IMR-90 (cell line): ENCODE measurements at regions not wholly inside any gene's neighbourhood (a gene's known extent, or its start where the extent isn't known, plus 50 kb on each side); places are given as distances from the start of the nearest gene placed in this dataset.

Experiments used
- ATAC-seq: fragments of 200-7000 bp; cut with Tn5 transposase; 2 replicates; pipeline ENCODE4 v1.9.1; 2020; ENCODE audit warnings: low read depth, mild to moderate bottlenecking, moderate library complexity
- BruUV-seq: library from RNA; stranded (reverse); fragments of 400-500 nt; replicated peaks from 2 replicates; lab custom pipeline; 2021; lab: Mats Ljungman, UMichigan
- CTCF ChIA-PET: fragments of 300-600 bp; formaldehyde crosslinking; extraction: SDS; loops from one replicate; lab custom pipeline; 2021; ENCODE audit warnings: antibody characterized with exemption; lab: Yijun Ruan, JAX
- POLR2A ChIA-PET: fragments of 300-600 bp; sonication (Branson Sonifier 250); formaldehyde crosslinking; loops from one replicate; lab custom pipeline; 2022; ENCODE audit warnings: antibody characterized with exemption; ENCODE audit not compliant: unreplicated experiment; lab: Charles Lee
- DNase-seq: peaks from one replicate; pipeline ENCODE4 v3.0.0; 2013
- H2AFZ ChIP-seq: replicated peaks from 2 replicates; pipeline ENCODE3; 2013; ENCODE audit warnings: low read length, mild to moderate bottlenecking; ENCODE audit not compliant: poor library complexity
- H2AK5ac ChIP-seq: 2 replicates; pipeline ENCODE4 v1.6.1; 2013; ENCODE audit warnings: low read depth, low read length, inconsistent platforms
- H2AK9ac ChIP-seq: replicated peaks from 2 replicates; pipeline ENCODE3; 2013; ENCODE audit warnings: mild to moderate bottlenecking, low read depth, low read length, moderate library complexity; ENCODE audit not compliant: poor library complexity
- H2BK120ac ChIP-seq: 2 replicates; pipeline ENCODE4 v1.6.1; 2013; ENCODE audit warnings: low read depth, low read length, inconsistent platforms
- H2BK15ac ChIP-seq: 3 replicates; pipeline ENCODE4 v1.6.1; 2013; ENCODE audit warnings: low read depth, low read length, inconsistent platforms
- H2BK20ac ChIP-seq: 2 replicates; pipeline ENCODE4 v1.6.1; 2013; ENCODE audit warnings: low read depth, mild to moderate bottlenecking, inconsistent platforms, low read length, moderate library complexity
- H2BK5ac ChIP-seq: 2 replicates; pipeline ENCODE4 v1.6.1; 2013; ENCODE audit warnings: mild to moderate bottlenecking, low read depth, low read length, inconsistent platforms; ENCODE audit not compliant: poor library complexity, severe bottlenecking
- H3K14ac ChIP-seq: replicated peaks from 2 replicates; pipeline ENCODE4 v1.6.1; 2013; ENCODE audit warnings: low read depth, low read length, inconsistent platforms
- H3K18ac ChIP-seq: 2 replicates; pipeline ENCODE4 v1.6.1; 2013; ENCODE audit warnings: low read depth, low read length, control low read depth
- H3K23ac ChIP-seq: 2 replicates; pipeline ENCODE4 v1.6.1; 2013; ENCODE audit warnings: low read depth, low read length, inconsistent platforms
- H3K27ac ChIP-seq: 2 replicates; pipeline ENCODE4 v1.5.1; 2013; ENCODE audit warnings: mild to moderate bottlenecking, control low read depth, low read length; ENCODE audit not compliant: insufficient read depth
- H3K27me3 ChIP-seq: 2 replicates; pipeline ENCODE4 v1.6.1; 2013; ENCODE audit warnings: low read length; ENCODE audit not compliant: control insufficient read depth, insufficient read depth
- H3K36me3 ChIP-seq: 2 replicates; pipeline ENCODE4 v1.6.1; 2013; ENCODE audit warnings: low read length, mixed read lengths; ENCODE audit not compliant: control insufficient read depth, insufficient read depth
- H3K4ac ChIP-seq: 2 replicates; pipeline ENCODE4 v1.6.1; 2013; ENCODE audit warnings: low read depth, low read length, inconsistent platforms
- H3K4me1 ChIP-seq: 2 replicates; pipeline ENCODE4 v1.6.1; 2013; ENCODE audit warnings: low read length, mixed read lengths; ENCODE audit not compliant: control insufficient read depth, insufficient read depth
- H3K4me2 ChIP-seq: 2 replicates; pipeline ENCODE4 v1.6.1; 2013; ENCODE audit warnings: low read depth, mild to moderate bottlenecking, control low read depth, low read length, moderate library complexity
- H3K4me3 ChIP-seq: 2 replicates; pipeline ENCODE4 v1.5.1; 2013; ENCODE audit warnings: low read depth, mild to moderate bottlenecking, control low read depth, low read length, moderate library complexity; ENCODE audit not compliant: insufficient read depth
- H3K56ac ChIP-seq: 2 replicates; pipeline ENCODE4 v1.6.1; 2013; ENCODE audit warnings: low read length, inconsistent platforms; ENCODE audit not compliant: insufficient read depth; ENCODE audit errors: extremely low read depth
- H3K79me1 ChIP-seq, 2 experiments: 2 replicates each; pipeline ENCODE4 v1.6.1; 2013; ENCODE audit warnings: low read length in 2 of 2, inconsistent platforms in 1 of 2, low read depth in 1 of 2
- H3K9ac ChIP-seq: 2 replicates; pipeline ENCODE4 v1.6.1; 2013; ENCODE audit warnings: low read depth, low read length, control low read depth
- H3K9me1 ChIP-seq: 2 replicates; pipeline ENCODE4 v1.6.1; 2013; ENCODE audit warnings: low read length, inconsistent platforms; ENCODE audit not compliant: insufficient read depth
- H3K9me3 ChIP-seq: 2 replicates; pipeline ENCODE4 v1.6.1; 2013; ENCODE audit warnings: low read length; ENCODE audit not compliant: control insufficient read depth, insufficient read depth
- H4K20me1 ChIP-seq: 2 replicates; pipeline ENCODE4 v1.6.1; 2013; ENCODE audit warnings: low read length, inconsistent platforms; ENCODE audit not compliant: insufficient read depth
- H4K5ac ChIP-seq: 2 replicates; pipeline ENCODE4 v1.6.1; 2013; ENCODE audit warnings: mild to moderate bottlenecking, low read depth, low read length, control low read depth
- H4K8ac ChIP-seq, 2 experiments: 2 replicates each; pipeline ENCODE4 v1.6.1; 2013; ENCODE audit warnings: low read depth in 2 of 2, low read length in 2 of 2, control low read depth in 1 of 2, inconsistent platforms in 1 of 2
- H4K91ac ChIP-seq: 2 replicates; pipeline ENCODE4 v1.6.1; 2013; ENCODE audit warnings: low read depth, low read length, inconsistent platforms; ENCODE audit not compliant: insufficient read depth
- BHLHE40 ChIP-seq: fragments of 150-350 bp; IDR thresholded peaks from 2 replicates; pipeline ENCODE4 v1.6.1; 2016; ENCODE audit warnings: mild to moderate bottlenecking, low read depth, low read length
- CEBPB ChIP-seq: IDR thresholded peaks from 2 replicates; pipeline ENCODE4 v1.6.1; 2012; ENCODE audit warnings: low read depth, low read length, improper control_type of control experiment
- CHD1 ChIP-seq: IDR thresholded peaks from 2 replicates; pipeline ENCODE4 v1.6.1; 2012; ENCODE audit warnings: low read depth, low read length, improper control_type of control experiment
- CTCF ChIP-seq: conservative IDR thresholded peaks from 2 replicates; pipeline ENCODE4 v1.5.1; 2012; ENCODE audit warnings: mild to moderate bottlenecking, low read depth, low read length, improper control_type of control experiment
- FOS ChIP-seq: fragments of 150-350 bp; IDR thresholded peaks from 2 replicates; pipeline ENCODE4 v1.6.1; 2016; ENCODE audit warnings: low read depth, low read length
- MAZ ChIP-seq: IDR thresholded peaks from 2 replicates; pipeline ENCODE4 v1.6.1; 2012; ENCODE audit warnings: low read depth, mild to moderate bottlenecking, low read length, improper control_type of control experiment, moderate library complexity, borderline replicate concordance
- MXI1 ChIP-seq: IDR thresholded peaks from 2 replicates; pipeline ENCODE4 v1.6.1; 2012; ENCODE audit warnings: low read depth, mild to moderate bottlenecking, low read length, moderate library complexity, borderline replicate concordance
- NFE2L2 ChIP-seq: fragments of 150-350 bp; IDR thresholded peaks from 2 replicates; pipeline ENCODE4 v1.6.1; 2016; ENCODE audit warnings: low read depth, mild to moderate bottlenecking, low read length
- POLR2A ChIP-seq: IDR thresholded peaks from 2 replicates; pipeline ENCODE4 v1.6.1; 2012; ENCODE audit warnings: mild to moderate bottlenecking, low read depth, low read length
- RAD21 ChIP-seq: IDR thresholded peaks from 2 replicates; pipeline ENCODE4 v1.6.1; 2012; ENCODE audit warnings: low read length, improper control_type of control experiment
- RCOR1 ChIP-seq: IDR thresholded peaks from 2 replicates; pipeline ENCODE4 v1.6.1; 2012; ENCODE audit warnings: mild to moderate bottlenecking, low read length, improper control_type of control experiment; ENCODE audit not compliant: insufficient replicate concordance
- RFX5 ChIP-seq: IDR thresholded peaks from 2 replicates; pipeline ENCODE4 v1.8.0; 2012; ENCODE audit warnings: low read depth, mild to moderate bottlenecking, low read length, moderate library complexity
- SMC3 ChIP-seq: fragments of 150-350 bp; IDR thresholded peaks from 2 replicates; pipeline ENCODE4 v1.6.1; 2016; ENCODE audit warnings: low read depth, mild to moderate bottlenecking, antibody characterized with exemption, low read length, moderate library complexity
- WGBS, 2 experiments: methylation state at CpG; one replicate each; pipeline versions ENCODE4 v1.1.5 to v1.1.7; 2013; ENCODE audit warnings: missing lambda C conversion rate in 2 of 2; ENCODE audit not compliant: insufficient read length in 1 of 2; ENCODE audit errors: extremely low coverage in 2 of 2; 5-methylcytosine and 5-hydroxymethylcytosine counted together
- dilution Hi-C: fragments of 300-500 bp; cut with HindIII; formaldehyde crosslinking; loops from one replicate; pipeline ENCODE4 v1.14.3; 2018; ENCODE audit warnings: low sequenced_read_pairs; ENCODE audit not compliant: unreplicated experiment
- in situ Hi-C: fragments of 300-500 bp; cut with MboI; formaldehyde crosslinking; loops from 3 replicates; pipeline ENCODE4 v1.14.3; 2019; ENCODE audit warnings: low sequenced_read_pairs, inconsistent platforms, mixed read lengths
- intact Hi-C: fragments of 100-400 bp; cut with micrococcal nuclease; formaldehyde crosslinking; loops from 2 replicates; pipeline ENCODE4 v1.10.0; 2022
- TF ChIP-seq, protein P1 (sequence below): fragments of 150-350 bp; IDR thresholded peaks from 2 replicates; pipeline ENCODE4 v1.6.1; 2017; ENCODE audit warnings: mild to moderate bottlenecking, antibody characterized with exemption, low read length, low read depth
- TF ChIP-seq, protein P2 (sequence below): fragments of 150-350 bp; IDR thresholded peaks from 2 replicates; pipeline ENCODE4 v1.6.1; 2016; ENCODE audit warnings: low read depth, mild to moderate bottlenecking, low read length, moderate library complexity, borderline replicate concordance

DNA sequence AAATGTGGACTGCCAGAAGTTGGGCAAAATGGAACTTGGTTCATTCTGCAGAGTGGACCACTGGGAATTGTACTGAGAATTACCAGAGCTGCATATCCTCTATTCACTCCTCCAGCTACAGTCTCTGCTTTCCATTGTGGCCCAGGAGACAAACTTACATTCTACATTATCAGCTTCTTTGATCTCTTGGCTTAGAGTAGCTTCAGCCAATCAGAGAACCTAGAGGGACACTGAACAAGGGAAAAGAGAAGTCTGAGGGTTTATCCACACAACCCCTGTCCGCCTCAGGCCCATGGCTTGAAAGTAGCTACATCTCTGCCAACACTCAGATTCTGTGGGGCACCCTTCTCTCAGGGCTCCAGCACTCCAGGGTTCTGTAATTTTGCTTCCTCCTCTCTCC is 251.1 kb downstream of the TRIB2 start:
- BruUV-seq, result no TSS peak
- CTCF ChIA-PET, result interaction anchor here (0.6 to 1.9 kb wide), 2 partner anchors 21 to 40 kb away, joined by 3 to 4 read pairs; no protein-coding TSS in a partner anchor
- H2BK5ac ChIP-seq, result no peak overlapping the region
- H3K27ac ChIP-seq, result no peak overlapping the region
- no peak overlapping the region for H3K4me2 ChIP-seq
- H3K23ac ChIP-seq, result no peak overlapping the region
- no peaks in the 10 kb centered on the region; the same call in 1 of the 2 replicates for H3K9me1 ChIP-seq
- no peak overlapping the region for H3K4me3 ChIP-seq
- no peak overlapping the region for H2BK15ac ChIP-seq
- H2AFZ ChIP-seq, result no peak overlapping the region
- no peak overlapping the region for H2BK20ac ChIP-seq
- no peak overlapping the region for H2BK120ac ChIP-seq
- H3K9me3 ChIP-seq, result no peaks in the 10 kb centered on the region
- H2AK5ac ChIP-seq, result no peak overlapping the region
- no peak overlapping the region for H3K14ac ChIP-seq
- H2AK9ac ChIP-seq, result no peak overlapping the region
- intact Hi-C loops, result no loop called here
- DNase-seq (no peak), ATAC-seq (no peak)
- no peak overlapping the region for H3K56ac ChIP-seq
- no peak overlapping the region for H4K5ac ChIP-seq
- no peak overlapping the region for H3K9ac ChIP-seq
- in situ Hi-C loops, result no loop called here
- POLR2A ChIA-PET, result no interaction called here
- TF ChIP-seq CTCF, result no peak
- no peak for TF ChIP-seq CEBPB
- TF ChIP-seq NFE2L2, result no peak
- TF ChIP-seq, protein P1, sequence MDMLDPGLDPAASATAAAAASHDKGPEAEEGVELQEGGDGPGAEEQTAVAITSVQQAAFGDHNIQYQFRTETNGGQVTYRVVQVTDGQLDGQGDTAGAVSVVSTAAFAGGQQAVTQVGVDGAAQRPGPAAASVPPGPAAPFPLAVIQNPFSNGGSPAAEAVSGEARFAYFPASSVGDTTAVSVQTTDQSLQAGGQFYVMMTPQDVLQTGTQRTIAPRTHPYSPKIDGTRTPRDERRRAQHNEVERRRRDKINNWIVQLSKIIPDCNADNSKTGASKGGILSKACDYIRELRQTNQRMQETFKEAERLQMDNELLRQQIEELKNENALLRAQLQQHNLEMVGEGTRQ, result no peak
- no peak for TF ChIP-seq POLR2A
- no peak for TF ChIP-seq BHLHE40
- no peak for TF ChIP-seq CHD1
- TF ChIP-seq, protein P2, sequence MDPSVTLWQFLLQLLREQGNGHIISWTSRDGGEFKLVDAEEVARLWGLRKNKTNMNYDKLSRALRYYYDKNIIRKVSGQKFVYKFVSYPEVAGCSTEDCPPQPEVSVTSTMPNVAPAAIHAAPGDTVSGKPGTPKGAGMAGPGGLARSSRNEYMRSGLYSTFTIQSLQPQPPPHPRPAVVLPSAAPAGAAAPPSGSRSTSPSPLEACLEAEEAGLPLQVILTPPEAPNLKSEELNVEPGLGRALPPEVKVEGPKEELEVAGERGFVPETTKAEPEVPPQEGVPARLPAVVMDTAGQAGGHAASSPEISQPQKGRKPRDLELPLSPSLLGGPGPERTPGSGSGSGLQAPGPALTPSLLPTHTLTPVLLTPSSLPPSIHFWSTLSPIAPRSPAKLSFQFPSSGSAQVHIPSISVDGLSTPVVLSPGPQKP, result no peak
- no peak for TF ChIP-seq FOS
- no peak for TF ChIP-seq MAZ
- no peak for TF ChIP-seq RFX5
- TF ChIP-seq RCOR1, result no peak
- TF ChIP-seq SMC3, result no peak
- TF ChIP-seq MXI1, result no peak
- TF ChIP-seq RAD21, result no peak
- H3K4ac ChIP-seq, result no peak overlapping the region
- WGBS, 2 experiments, result no CpG with 5 or more reads among the region's 1 CpG
- no peak overlapping the region for H3K18ac ChIP-seq
- dilution Hi-C loops, result no loop called here
- no peaks in the 10 kb centered on the region for H3K36me3 ChIP-seq
- no peaks in the 10 kb centered on the region for H4K20me1 ChIP-seq
- H3K27me3 ChIP-seq, result peaks cover 2% of the 10 kb centered on the region; the same call in 1 of the 2 replicates
- H4K8ac ChIP-seq, result no peak overlapping the region
- H3K79me1 ChIP-seq, result no peaks in the 10 kb centered on the region
- H4K91ac ChIP-seq, result no peak overlapping the region
- H3K4me1 ChIP-seq, result no peaks in the 10 kb centered on the region; the same call in 1 of the 2 replicates
